ENCODE measurements at regions not wholly inside any gene's neighbourhood (a gene's known extent, or its start where the extent isn't known, plus 50 kb on each side); places are given as distances from the start of the nearest gene placed in this dataset.
A peak's percentile ranks its signal among the peaks of the same experiment; 100 is the strongest.

GRCh38 chr2:48902521-48902920, 147.0 kb upstream of the LHCGR start:
- Histone ChIP-seq H3K27ac (ENCODE audit: low read depth, low read length) (no peak overlapping the region), H2BK12ac (ENCODE audit: low read depth, low read length) (no peak overlapping the region), H2BK15ac (ENCODE audit: low read length) (no peak overlapping the region), H2AFZ (ENCODE audit: low read length) (no peak overlapping the region), H3K79me2 (ENCODE audit: control insufficient read depth in 1 of 2, insufficient read depth in 2 of 2, low read length in 2 of 2) (no peaks in the 10 kb centered on the region), H2AK5ac (ENCODE audit: low read depth, low read length) (no peak overlapping the region), H3K18ac (ENCODE audit: extremely low read depth, low read length) (no peak overlapping the region), H3K4me2 (ENCODE audit: insufficient read depth in 1 of 2, low read depth in 2 of 2, low read length in 2 of 2) (no peak overlapping the region), H2BK120ac (replicated peaks; ENCODE audit: low read depth, low read length) (no peak overlapping the region), H3K56ac (replicated peaks; ENCODE audit: insufficient read length, low read depth, low read length) (no peak overlapping the region), H3K4me3 (ENCODE audit: extremely low read depth in 1 of 4, insufficient read depth in 2 of 4, low read depth in 3 of 4, low read length in 4 of 4) (no peak overlapping the region), H3K23ac (ENCODE audit: insufficient read length) (no peak overlapping the region), H3K4ac (replicated peaks; ENCODE audit: insufficient read length, low read depth, low read length) (no peak overlapping the region), H4K20me1 (replicated peaks in 1 of 2; ENCODE audit: control insufficient read depth in 1 of 2, insufficient read depth in 2 of 2, low read length in 2 of 2) (no peaks in the 10 kb centered on the region), H2BK5ac (ENCODE audit: low read depth, low read length) (no peak overlapping the region), H3K36me3 (ENCODE audit: control insufficient read depth in 2 of 4, insufficient read depth in 4 of 4, low read length in 3 of 4) (no peaks in the 10 kb centered on the region), H4K91ac (replicated peaks; ENCODE audit: insufficient read length, low read length) (no peak overlapping the region), H4K5ac (ENCODE audit: insufficient read length, low read depth, low read length) (no peak overlapping the region), H3K27me3 (replicated peaks in 1 of 4; ENCODE audit: control insufficient read depth in 3 of 4, extremely low read depth in 1 of 4, insufficient read depth in 3 of 4, low read length in 3 of 4) (no peaks in the 10 kb centered on the region), H3K4me1 (replicated peaks in 1 of 4; ENCODE audit: control insufficient read depth in 3 of 4, insufficient read depth in 4 of 4, low read length in 3 of 4) (no peaks in the 10 kb centered on the region), H3K9me3 (ENCODE audit: insufficient read depth in 2 of 2, low read depth in 1 of 2, low read length in 1 of 2) (no peaks in the 10 kb centered on the region), H3K79me1 (ENCODE audit: low read depth, low read length) (no peaks in the 10 kb centered on the region), H3K23me2 (ENCODE audit: low read depth, low read length) (no peaks in the 10 kb centered on the region), H4K8ac (ENCODE audit: extremely low read depth, insufficient read depth, low read length) (no peak overlapping the region), H3K9ac (replicated peaks in 1 of 4; ENCODE audit: extremely low read depth in 1 of 4, low read depth in 3 of 4, low read length in 3 of 4) (no peak overlapping the region), H3K14ac (ENCODE audit: insufficient read length) (no peak overlapping the region), H2BK20ac (ENCODE audit: low read length) (no peak overlapping the region)
- no peak for DNase-seq (ENCODE audit: low read depth in 1 of 2, low spot score in 2 of 2)
- POLR2A ChIA-PET (ENCODE audit: partially characterized antibody): no interaction called here
- CTCF ChIA-PET (ENCODE audit: partially characterized antibody): interaction anchor here (0.7 kb wide), 1 partner anchor 101 kb away, joined by 3 read pairs; no protein-coding TSS in a partner anchor
- TF ChIP-seq CTCF (IDR thresholded peaks at IDR 0.05; ENCODE audit: control extremely low read depth in 1 of 3, insufficient read depth in 1 of 3, low read depth in 1 of 3, low read length in 3 of 3): peak in 1 of 3 experiments; percentile 14; a peak in 1 of 4 replicates
- no peak for TF ChIP-seq CHD1 (IDR thresholded peaks at IDR 0.05; ENCODE audit: low read depth, low read length)
- 80% methylated on average over 5 of the region's 5 CpGs; no CpG with 5 or more reads in 1 of the 2 experiments for whole genome bisulfite sequencing, 2 experiments (ENCODE audit: extremely low coverage in 1 of 2, insufficient coverage in 1 of 2, insufficient read length in 1 of 2, insufficient replicate concordance in 2 of 2, low coverage in 1 of 2, low lambda C conversion rate in 2 of 2, missing lambda C conversion rate in 1 of 2)
- no peak for FAIRE-seq
